HUES64 (cell line): ENCODE measurements at regions not wholly inside any gene's neighbourhood (a gene's known extent, or its start where the extent isn't known, plus 50 kb on each side); places are given as distances from the start of the nearest gene placed in this dataset.
"Not testable (repeated sequence)": the region's sequence is repeated elsewhere in the genome, so short reads cannot be mapped to it uniquely, and the experiment has no call there.

Experiments used
- H3K27ac ChIP-seq: 2 replicates; pipeline ENCODE4 v1.7.0; 2013; ENCODE audit warnings: low read depth, low read length, inconsistent platforms
- H3K27me3 ChIP-seq: 2 replicates; pipeline ENCODE4 v1.6.1; 2013; ENCODE audit warnings: mild to moderate bottlenecking, low read length; ENCODE audit not compliant: insufficient read depth
- H3K36me3 ChIP-seq: 2 replicates; pipeline ENCODE4 v1.6.1; 2013; ENCODE audit warnings: mild to moderate bottlenecking, low read length; ENCODE audit not compliant: insufficient read depth
- H3K4me1 ChIP-seq: 2 replicates; pipeline ENCODE4 v1.6.1; 2013; ENCODE audit warnings: mild to moderate bottlenecking, low read length, moderate library complexity; ENCODE audit not compliant: insufficient read depth
- H3K4me3 ChIP-seq: 2 replicates; pipeline ENCODE4 v1.5.1; 2013; ENCODE audit warnings: mild to moderate bottlenecking, low read length, moderate library complexity
- H3K9ac ChIP-seq: 2 replicates; pipeline ENCODE4 v1.6.1; 2013; ENCODE audit warnings: mild to moderate bottlenecking, low read depth, low read length
- H3K9me3 ChIP-seq: 2 replicates; pipeline ENCODE4 v1.6.1; 2013; ENCODE audit warnings: low read depth, low read length; ENCODE audit not compliant: insufficient read depth
- WGBS: fragments of 150-250, 120-280 bp; methylation state at CpG from one replicate; pipeline ENCODE4 v1.1.7; 2013; ENCODE audit warnings: missing lambda C conversion rate; 5-methylcytosine and 5-hydroxymethylcytosine counted together

DNA sequence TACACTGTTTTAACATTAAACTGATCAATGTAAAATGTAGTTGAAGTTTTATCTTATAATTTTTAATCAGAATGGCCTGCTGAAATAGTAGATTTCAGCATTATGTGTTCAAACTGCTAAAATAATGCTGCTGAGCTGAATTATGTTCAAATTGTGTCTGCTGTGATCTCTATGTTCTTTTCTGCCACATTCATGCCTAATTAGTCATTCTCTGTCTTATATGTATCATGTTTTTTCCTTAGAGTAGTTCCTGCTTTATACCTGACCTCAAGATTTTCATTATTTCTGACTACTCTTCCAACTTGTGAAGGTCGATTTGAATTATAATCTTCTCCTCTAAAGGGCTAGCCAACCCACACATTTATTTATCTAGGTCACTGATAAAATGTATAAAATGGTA, 476.7 kb upstream of the EPHA7 start:
- Histone ChIP-seq H3K4me1 (no peaks in the 10 kb centered on the region), H3K9me3 (no peaks in the 10 kb centered on the region), H3K27me3 (no peaks in the 10 kb centered on the region), H3K9ac (no peak overlapping the region), H3K36me3 (no peaks in the 10 kb centered on the region), H3K4me3 (no peak overlapping the region), H3K27ac (no peak overlapping the region)
- WGBS = 75% methylated on average over 1 of the region's 1 CpG

DNA sequence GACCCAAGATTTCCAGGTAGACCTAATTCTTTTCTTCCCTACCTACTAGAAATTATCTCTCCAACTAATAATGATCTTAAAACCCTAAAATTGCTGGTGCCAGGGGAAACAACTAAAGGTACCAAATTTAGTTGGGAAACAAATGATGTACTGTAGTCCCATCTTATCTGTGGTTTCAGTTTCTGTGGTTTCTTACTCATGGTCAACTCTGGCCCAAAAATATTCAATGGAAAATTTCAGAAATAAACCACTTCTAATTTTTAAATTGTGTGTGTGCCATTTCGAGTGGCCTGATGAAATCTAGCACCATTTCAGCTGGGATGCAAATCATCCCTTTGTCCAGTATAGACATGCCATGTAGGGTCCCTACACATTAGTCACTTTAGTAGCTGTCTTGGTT, 475.2 kb upstream of the EPHA7 start:
- Histone ChIP-seq H3K27ac (no peak overlapping the region), H3K9me3 (no peaks in the 10 kb centered on the region), H3K4me3 (no peak overlapping the region), H3K36me3 (no peaks in the 10 kb centered on the region), H3K9ac (no peak overlapping the region), H3K4me1 (no peaks in the 10 kb centered on the region), H3K27me3 (no peaks in the 10 kb centered on the region)
- WGBS = 79% methylated on average over 1 of the region's 1 CpG

DNA sequence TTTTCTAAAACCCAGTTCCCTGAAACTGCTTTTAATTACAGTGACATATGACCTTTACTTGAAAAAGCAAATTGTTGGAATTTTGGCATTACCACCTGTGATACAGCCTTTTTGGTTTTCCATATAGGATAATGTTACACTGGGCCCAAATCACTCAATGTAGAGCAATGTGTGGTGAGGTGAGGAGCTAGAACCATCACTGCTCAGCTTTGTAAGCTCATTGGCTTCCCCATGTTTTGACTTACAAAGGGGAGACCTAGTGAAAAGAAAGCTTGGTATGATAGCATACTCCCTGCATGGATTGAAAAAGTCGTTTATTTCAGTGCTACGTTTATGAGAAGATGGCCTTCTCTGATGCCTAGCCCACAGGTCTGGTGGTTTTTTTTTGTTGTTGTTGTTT, 470.4 kb upstream of the EPHA7 start:
- WGBS = 88% methylated on average over 2 of the region's 2 CpGs
- Histone ChIP-seq H3K27me3 (no peaks in the 10 kb centered on the region), H3K36me3 (no peaks in the 10 kb centered on the region), H3K9ac (no peak overlapping the region), H3K9me3 (no peaks in the 10 kb centered on the region), H3K4me1 (peaks cover 8% of the 10 kb centered on the region; the same call in 1 of the 2 replicates), H3K4me3 (no peak overlapping the region), H3K27ac (no peak overlapping the region)

DNA sequence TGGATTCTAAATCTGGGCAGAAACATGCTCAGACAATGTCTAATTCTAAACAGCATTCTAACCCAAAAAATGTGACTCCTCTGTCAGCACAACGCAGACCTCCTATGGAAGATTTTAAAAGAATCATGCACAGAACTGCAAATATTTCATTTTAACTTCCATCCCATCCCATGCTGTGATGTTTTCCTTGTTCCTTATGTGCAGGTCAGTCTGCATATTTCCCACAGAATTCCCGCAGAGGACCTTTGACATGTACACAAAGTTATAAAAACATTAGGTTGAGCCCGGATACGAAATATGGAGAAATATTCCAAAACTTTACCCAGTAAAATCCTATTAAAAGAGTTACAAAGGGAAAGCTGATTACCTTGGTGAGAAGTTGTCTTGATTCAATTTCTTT, 467.1 kb upstream of the EPHA7 start:
- peaks cover 8% of the 10 kb centered on the region; the same call in 1 of the 2 replicates for H3K4me1 ChIP-seq
- no peak overlapping the region for H3K9ac ChIP-seq
- 96% methylated on average over 4 of the region's 4 CpGs for WGBS
- no peak overlapping the region for H3K4me3 ChIP-seq
- H3K9me3 ChIP-seq = no peaks in the 10 kb centered on the region
- no peaks in the 10 kb centered on the region for H3K27me3 ChIP-seq
- no peak overlapping the region for H3K27ac ChIP-seq
- no peaks in the 10 kb centered on the region for H3K36me3 ChIP-seq

DNA sequence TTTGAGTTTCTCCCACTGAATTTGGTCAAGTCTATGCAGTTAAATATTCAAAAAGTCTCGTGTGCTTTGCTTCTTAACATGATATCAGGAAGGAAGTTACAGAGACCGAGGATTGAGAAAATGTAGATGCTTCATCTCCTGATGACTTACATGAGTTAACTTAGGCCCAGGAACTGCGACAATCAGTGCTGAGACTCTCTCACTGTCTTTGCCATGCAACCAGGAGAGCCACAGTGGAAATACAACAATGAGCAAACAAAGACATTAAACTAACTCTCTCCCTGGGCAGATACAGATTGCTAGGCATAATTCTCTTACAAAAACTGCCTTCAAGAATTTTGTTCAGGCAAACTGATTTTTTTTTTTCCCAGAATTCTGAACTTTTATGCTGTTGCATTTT, 440.6 kb upstream of the EPHA7 start:
- no peaks in the 10 kb centered on the region for H3K9me3 ChIP-seq
- no peaks in the 10 kb centered on the region for H3K27me3 ChIP-seq
- peaks cover 61% of the 10 kb centered on the region for H3K4me1 ChIP-seq
- H3K4me3 ChIP-seq = no peak overlapping the region; the same call in 1 of the 2 replicates
- H3K9ac ChIP-seq = peak overlapping the region; percentile 12; the same call in 1 of the 2 replicates
- WGBS = 33% methylated on average over 3 of the region's 3 CpGs
- peak overlapping the region; percentile 54 for H3K27ac ChIP-seq
- H3K36me3 ChIP-seq = no peaks in the 10 kb centered on the region

DNA sequence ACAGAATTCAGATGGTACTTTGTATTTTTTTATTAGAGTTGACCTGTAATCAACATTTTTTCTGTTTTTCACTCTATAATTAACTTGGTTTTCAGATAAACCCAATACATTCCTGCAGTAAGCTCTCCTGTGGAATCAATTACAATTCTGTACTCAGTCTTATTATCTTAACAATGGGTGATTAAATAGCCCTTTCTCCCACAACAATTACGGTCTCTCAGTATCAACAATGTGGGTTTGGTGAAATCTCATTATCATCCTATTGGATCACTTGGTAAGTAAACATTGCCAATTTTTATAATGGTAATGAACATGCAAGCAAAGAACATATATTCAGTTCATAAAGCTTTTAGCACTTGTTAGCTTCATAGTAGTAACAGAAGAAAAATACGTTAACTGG, 438.9 kb upstream of the EPHA7 start:
- Histone ChIP-seq H3K27ac (peak overlapping the region; percentile 62; the same call in 1 of the 2 replicates), H3K9me3 (no peaks in the 10 kb centered on the region), H3K4me1 (peaks cover 63% of the 10 kb centered on the region), H3K36me3 (no peaks in the 10 kb centered on the region), H3K4me3 (peak overlapping the region; percentile 10), H3K27me3 (no peaks in the 10 kb centered on the region), H3K9ac (no peak overlapping the region)
- no CpG with 5 or more reads among the region's 2 CpGs for WGBS

DNA sequence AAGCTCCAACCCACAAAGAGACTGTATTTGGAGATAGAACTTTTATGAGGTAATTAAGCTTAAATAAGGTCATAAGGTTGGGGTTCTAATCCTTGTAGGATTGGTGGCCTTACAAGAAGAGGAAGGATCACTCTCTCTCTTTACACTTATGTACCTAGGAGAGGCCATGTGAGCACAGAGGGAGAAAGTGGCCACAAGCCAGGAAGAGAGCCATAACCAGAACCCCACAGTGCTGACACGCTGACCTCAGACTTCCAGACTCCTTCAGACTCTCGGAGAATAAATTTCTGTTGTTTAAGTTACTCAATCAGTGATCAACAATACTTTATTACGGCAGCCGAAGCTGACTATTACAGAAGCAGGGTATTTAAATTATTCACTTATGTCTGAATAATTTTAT, 430.5 kb upstream of the EPHA7 start:
- peaks cover 22% of the 10 kb centered on the region for H3K4me1 ChIP-seq

DNA sequence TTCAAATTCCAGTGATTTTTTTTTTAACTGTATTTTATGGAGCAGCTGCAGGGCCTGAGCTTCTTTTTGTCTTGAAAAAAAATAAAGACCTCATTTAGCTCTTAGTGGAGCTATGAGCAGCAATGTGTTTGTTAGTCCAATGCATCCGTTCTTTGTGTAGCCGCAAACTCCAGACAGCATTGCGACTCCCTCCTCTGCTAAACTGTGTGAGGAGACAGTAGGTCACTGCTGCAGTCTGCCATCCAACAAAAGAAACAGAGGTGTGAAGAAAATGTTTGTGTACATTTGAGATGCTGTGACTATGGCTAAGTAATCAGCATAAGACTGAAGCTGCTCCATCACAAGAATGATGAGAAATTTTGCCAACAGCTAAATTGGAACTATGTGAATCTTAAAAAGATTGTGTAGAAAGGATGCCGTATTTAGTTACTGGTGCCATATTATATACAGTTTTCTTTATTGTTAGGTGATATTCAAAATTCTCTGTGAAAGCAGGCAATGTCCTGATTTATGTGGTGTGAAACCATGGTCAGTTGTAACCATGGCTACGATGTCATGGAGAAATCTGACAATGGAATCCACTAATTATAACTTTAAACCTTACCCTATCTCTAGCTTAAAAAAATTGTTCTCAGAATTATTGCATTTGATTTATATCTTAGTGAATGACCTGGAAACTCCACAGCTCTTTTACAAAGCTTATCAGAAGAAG, 428.8 kb upstream of the EPHA7 start:
- no peaks in the 10 kb centered on the region for H3K27me3 ChIP-seq
- no peaks in the 10 kb centered on the region for H3K36me3 ChIP-seq
- no peaks in the 10 kb centered on the region for H3K9me3 ChIP-seq
- H3K27ac ChIP-seq = no peak overlapping the region
- no peak overlapping the region for H3K9ac ChIP-seq
- H3K4me1 ChIP-seq = peaks cover 18% of the 10 kb centered on the region
- no peak overlapping the region for H3K4me3 ChIP-seq
- WGBS = 90% methylated on average over 5 of the region's 5 CpGs

More for the DNA sequence above, 430.5 kb upstream of the EPHA7 start:
- WGBS = 88% methylated on average over 4 of the region's 4 CpGs
- Histone ChIP-seq H3K27me3 (no peaks in the 10 kb centered on the region), H3K27ac (no peak overlapping the region), H3K4me3 (no peak overlapping the region), H3K9me3 (no peaks in the 10 kb centered on the region), H3K9ac (no peak overlapping the region), H3K36me3 (no peaks in the 10 kb centered on the region)

DNA sequence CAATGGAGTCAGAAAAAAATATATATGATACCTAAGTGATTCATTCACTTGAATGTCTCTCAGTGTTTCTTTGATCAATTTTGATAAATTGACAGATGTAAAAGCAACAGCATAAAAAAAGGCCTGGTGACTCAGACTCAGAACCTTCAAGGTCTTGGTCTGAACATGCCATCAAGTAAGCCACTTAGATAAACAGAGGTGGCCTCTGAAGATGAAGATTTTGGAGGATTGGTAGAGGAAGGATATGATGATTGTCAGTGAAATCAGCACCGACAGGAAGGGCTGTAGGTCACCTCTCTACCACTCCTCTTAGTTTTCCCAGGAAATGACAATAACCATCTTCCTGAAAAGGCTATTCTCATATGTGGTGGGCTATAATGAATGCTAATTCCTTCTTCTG, 422.8 kb upstream of the EPHA7 start:
- Histone ChIP-seq H3K27ac (no peak overlapping the region), H3K9me3 (no peaks in the 10 kb centered on the region), H3K4me1 (peaks cover 4% of the 10 kb centered on the region; the same call in 1 of the 2 replicates), H3K27me3 (no peaks in the 10 kb centered on the region), H3K4me3 (no peak overlapping the region), H3K36me3 (no peaks in the 10 kb centered on the region), H3K9ac (no peak overlapping the region)
- WGBS = no CpG with 5 or more reads among the region's 1 CpG

DNA sequence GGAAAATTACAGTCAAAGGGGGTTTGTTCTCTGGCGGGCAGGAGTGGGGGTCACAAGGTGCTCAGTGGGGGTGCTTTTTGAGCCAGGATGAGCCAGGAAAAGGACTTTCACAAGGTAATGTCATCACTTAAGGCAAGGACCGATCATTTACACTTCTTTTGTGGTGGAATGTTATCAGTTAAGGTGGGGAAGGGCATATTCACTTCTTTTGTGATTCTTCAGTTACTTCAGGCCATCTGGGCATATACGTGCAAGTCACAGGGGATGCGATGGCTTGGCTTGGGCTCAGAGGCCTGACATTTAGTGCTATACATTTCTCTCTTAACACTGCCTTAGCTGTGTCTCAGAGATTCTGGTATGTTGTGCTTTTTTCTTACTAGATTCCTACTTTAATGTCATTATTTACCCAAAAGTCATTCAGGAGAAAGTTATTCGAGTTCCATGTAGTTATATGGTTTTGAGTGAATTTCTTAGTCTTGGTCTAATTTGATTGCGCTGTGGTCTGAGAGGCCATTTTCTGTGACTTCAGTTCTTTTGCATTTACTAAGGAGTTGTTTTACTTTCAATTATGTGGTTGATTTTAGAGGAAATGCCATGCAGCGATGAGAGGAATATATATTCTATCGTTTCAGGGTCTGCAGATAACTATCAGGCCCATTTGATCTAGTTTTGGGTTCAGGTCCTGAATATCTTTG, 416.2 kb upstream of the EPHA7 start:
- peak overlapping the region; percentile 84 for H3K4me3 ChIP-seq
- H3K9ac ChIP-seq = peak overlapping the region; percentile 63
- H3K36me3 ChIP-seq = peaks cover 23% of the 10 kb centered on the region
- 18% methylated on average over 6 of the region's 8 CpGs for WGBS
- H3K9me3 ChIP-seq, H3K27me3 ChIP-seq: not testable (repeated sequence)
- H3K27ac ChIP-seq = peak overlapping the region; percentile 82
- H3K4me1 ChIP-seq = peaks cover 14% of the 10 kb centered on the region

DNA sequence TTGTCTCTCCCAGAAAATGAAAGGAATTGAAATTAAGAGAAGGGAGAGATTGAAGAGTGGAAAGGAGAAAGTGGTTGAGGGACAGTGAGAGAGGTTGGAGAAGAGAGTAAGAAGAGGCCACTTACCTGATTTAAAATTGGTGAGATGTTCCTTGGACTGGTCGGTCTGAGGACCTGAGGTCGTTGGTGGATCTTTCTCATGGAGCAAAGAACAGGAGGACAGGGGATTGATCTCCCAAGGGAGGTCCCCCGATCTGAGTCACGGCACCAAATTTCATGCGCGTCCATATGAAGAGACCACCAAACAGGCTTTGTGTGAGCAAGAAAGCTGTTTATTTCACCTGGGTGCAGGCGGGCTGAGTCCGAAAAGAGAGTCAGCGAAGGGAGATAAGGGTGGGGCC, 415.7 kb upstream of the EPHA7 start:
- peaks cover 25% of the 10 kb centered on the region for H3K36me3 ChIP-seq
- H3K27me3 ChIP-seq, H3K9me3 ChIP-seq: not testable (repeated sequence)
- peaks cover 14% of the 10 kb centered on the region for H3K4me1 ChIP-seq
- H3K27ac ChIP-seq = peak overlapping the region; percentile 88; the same call in 1 of the 2 replicates
- WGBS = 1% methylated on average over 8 of the region's 9 CpGs
- peak overlapping the region; percentile 96 for H3K9ac ChIP-seq
- H3K4me3 ChIP-seq = peak overlapping the region; percentile 84
